ENCODE measurements at regions not wholly inside any gene's neighbourhood (a gene's known extent, or its start where the extent isn't known, plus 50 kb on each side); places are given as distances from the start of the nearest gene placed in this dataset.

GRCh38 chr2:163135256-163135655 is 296.7 kb upstream of the KCNH7 start:
- H4K20me1 ChIP-seq (ENCODE audit: control insufficient read depth, insufficient read depth, low read length, poor library complexity, severe bottlenecking), result no peaks in the 10 kb centered on the region
- H3K4me2 ChIP-seq (replicated peaks; ENCODE audit: low read depth, low read length, poor library complexity, severe bottlenecking), result no peak overlapping the region
- no peak overlapping the region for H3K9ac ChIP-seq (ENCODE audit: low read length)
- H3K4me3 Mint-ChIP-seq, result no peak overlapping the region
- H2AFZ ChIP-seq (ENCODE audit: insufficient read depth, low read depth, low read length, poor library complexity, severe bottlenecking), result no peak overlapping the region
- H3K27ac ChIP-seq (ENCODE audit: low read length in 2 of 2), result no peak overlapping the region
- ChIA-PET CTCF (no interaction called here), POLR2A (no interaction called here)
- WGBS (ENCODE audit: insufficient coverage), result no CpG with 5 or more reads among the region's 1 CpG
- H3K27me3 ChIP-seq (replicated peaks in 1 of 4; ENCODE audit: control extremely low read depth in 1 of 4, control insufficient read depth in 3 of 4, insufficient read depth in 4 of 4, low read length in 3 of 4), result no peaks in the 10 kb centered on the region
- H3K79me2 ChIP-seq (ENCODE audit: control insufficient read depth, insufficient read depth, low read length), result no peaks in the 10 kb centered on the region
- no peak overlapping the region for H3K4me3 ChIP-seq (ENCODE audit: control extremely low read depth in 1 of 5, extremely low read depth in 1 of 5, insufficient read depth in 1 of 5, low read depth in 2 of 5, low read length in 4 of 5)
- DNase-seq (no peak), ATAC-seq (ENCODE audit: low read depth) (no peak)
- H3K27ac Mint-ChIP-seq, result no peak overlapping the region
- no peaks in the 10 kb centered on the region for H3K27me3 Mint-ChIP-seq
- TF ChIP-seq, protein P1, sequence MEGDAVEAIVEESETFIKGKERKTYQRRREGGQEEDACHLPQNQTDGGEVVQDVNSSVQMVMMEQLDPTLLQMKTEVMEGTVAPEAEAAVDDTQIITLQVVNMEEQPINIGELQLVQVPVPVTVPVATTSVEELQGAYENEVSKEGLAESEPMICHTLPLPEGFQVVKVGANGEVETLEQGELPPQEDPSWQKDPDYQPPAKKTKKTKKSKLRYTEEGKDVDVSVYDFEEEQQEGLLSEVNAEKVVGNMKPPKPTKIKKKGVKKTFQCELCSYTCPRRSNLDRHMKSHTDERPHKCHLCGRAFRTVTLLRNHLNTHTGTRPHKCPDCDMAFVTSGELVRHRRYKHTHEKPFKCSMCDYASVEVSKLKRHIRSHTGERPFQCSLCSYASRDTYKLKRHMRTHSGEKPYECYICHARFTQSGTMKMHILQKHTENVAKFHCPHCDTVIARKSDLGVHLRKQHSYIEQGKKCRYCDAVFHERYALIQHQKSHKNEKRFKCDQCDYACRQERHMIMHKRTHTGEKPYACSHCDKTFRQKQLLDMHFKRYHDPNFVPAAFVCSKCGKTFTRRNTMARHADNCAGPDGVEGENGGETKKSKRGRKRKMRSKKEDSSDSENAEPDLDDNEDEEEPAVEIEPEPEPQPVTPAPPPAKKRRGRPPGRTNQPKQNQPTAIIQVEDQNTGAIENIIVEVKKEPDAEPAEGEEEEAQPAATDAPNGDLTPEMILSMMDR (IDR thresholded peaks at IDR 0.05), result no peak
- TF ChIP-seq EZH2 (IDR thresholded peaks at IDR 0.05; ENCODE audit: borderline replicate concordance, insufficient read depth, low read depth, low read length, poor library complexity, severe bottlenecking), result no peak
- H3K4me1 ChIP-seq (ENCODE audit: control insufficient read depth in 2 of 2, insufficient read depth in 2 of 2, low read length in 2 of 2), result no peaks in the 10 kb centered on the region
- no peaks in the 10 kb centered on the region for H3K4me1 Mint-ChIP-seq
- intact Hi-C loops (cut with micrococcal nuclease), result no loop called here
- H3K9me3 ChIP-seq (ENCODE audit: control extremely low read depth in 1 of 3, control insufficient read depth in 2 of 3, insufficient read depth in 1 of 3, low read length in 2 of 3), result no peaks in the 10 kb centered on the region
- no peaks in the 10 kb centered on the region for H3K9me3 Mint-ChIP-seq (ENCODE audit: insufficient read depth)
- H3K36me3 ChIP-seq (replicated peaks in 1 of 2; ENCODE audit: control extremely low read depth in 1 of 2, control insufficient read depth in 1 of 2, extremely low read depth in 1 of 2, insufficient read depth in 2 of 2, low read length in 1 of 2), result no peaks in the 10 kb centered on the region

GRCh38 chr2:163133602-163134001 is 295.0 kb upstream of the KCNH7 start:
- POLR2A ChIA-PET, result no interaction called here
- Histone ChIP-seq H3K4me2 (replicated peaks; ENCODE audit: low read depth, low read length, poor library complexity, severe bottlenecking) (no peak overlapping the region), H3K9me3 (ENCODE audit: control extremely low read depth in 1 of 3, control insufficient read depth in 2 of 3, insufficient read depth in 1 of 3, low read length in 2 of 3) (no peaks in the 10 kb centered on the region), H2AFZ (ENCODE audit: insufficient read depth, low read depth, low read length, poor library complexity, severe bottlenecking) (no peak overlapping the region), H3K36me3 (replicated peaks in 1 of 2; ENCODE audit: control extremely low read depth in 1 of 2, control insufficient read depth in 1 of 2, extremely low read depth in 1 of 2, insufficient read depth in 2 of 2, low read length in 1 of 2) (no peaks in the 10 kb centered on the region), H3K4me1 (ENCODE audit: control insufficient read depth in 2 of 2, insufficient read depth in 2 of 2, low read length in 2 of 2) (no peaks in the 10 kb centered on the region), H3K27me3 (replicated peaks in 1 of 4; ENCODE audit: control extremely low read depth in 1 of 4, control insufficient read depth in 3 of 4, insufficient read depth in 4 of 4, low read length in 3 of 4) (no peaks in the 10 kb centered on the region), H3K27ac (ENCODE audit: low read length in 2 of 2) (no peak overlapping the region), H4K20me1 (ENCODE audit: control insufficient read depth, insufficient read depth, low read length, poor library complexity, severe bottlenecking) (no peaks in the 10 kb centered on the region), H3K9ac (ENCODE audit: low read length) (no peak overlapping the region), H3K4me3 (ENCODE audit: control extremely low read depth in 1 of 5, extremely low read depth in 1 of 5, insufficient read depth in 1 of 5, low read depth in 2 of 5, low read length in 4 of 5) (no peak overlapping the region), H3K79me2 (ENCODE audit: control insufficient read depth, insufficient read depth, low read length) (no peaks in the 10 kb centered on the region)
- H3K27ac Mint-ChIP-seq, result no peak overlapping the region
- intact Hi-C loops (cut with micrococcal nuclease), result no loop called here
- no peaks in the 10 kb centered on the region for H3K4me1 Mint-ChIP-seq
- DNase-seq, result no peak
- TF ChIP-seq, protein P1 (IDR thresholded peaks at IDR 0.05), result no peak
- TF ChIP-seq EZH2 (IDR thresholded peaks at IDR 0.05; ENCODE audit: borderline replicate concordance, insufficient read depth, low read depth, low read length, poor library complexity, severe bottlenecking), result no peak
- no peak overlapping the region for H3K4me3 Mint-ChIP-seq
- CTCF ChIA-PET, result no interaction called here
- ATAC-seq (ENCODE audit: low read depth), result no peak
- no peaks in the 10 kb centered on the region for H3K27me3 Mint-ChIP-seq
- H3K9me3 Mint-ChIP-seq (ENCODE audit: insufficient read depth), result no peaks in the 10 kb centered on the region
